ENCODE measurements at regions not wholly inside any gene's neighbourhood (a gene's known extent, or its start where the extent isn't known, plus 50 kb on each side); places are given as distances from the start of the nearest gene placed in this dataset.

- Mint-ChIP-seq H3K9me3 (no peaks in the 10 kb centered on the region), H3K36me3 (ENCODE audit: low read depth) (no peaks in the 10 kb centered on the region), H3K27ac (no peak overlapping the region), H3K4me3 (no peak overlapping the region), H3K27me3 (no peaks in the 10 kb centered on the region), H3K4me1 (no peaks in the 10 kb centered on the region)
- intact Hi-C loops (cut with micrococcal nuclease): no loop called here
- DNase-seq: no peak
Measured at GRCh38 chr9:119522381-119522780, 153.1 kb upstream of the BRINP1 start.

DNA sequence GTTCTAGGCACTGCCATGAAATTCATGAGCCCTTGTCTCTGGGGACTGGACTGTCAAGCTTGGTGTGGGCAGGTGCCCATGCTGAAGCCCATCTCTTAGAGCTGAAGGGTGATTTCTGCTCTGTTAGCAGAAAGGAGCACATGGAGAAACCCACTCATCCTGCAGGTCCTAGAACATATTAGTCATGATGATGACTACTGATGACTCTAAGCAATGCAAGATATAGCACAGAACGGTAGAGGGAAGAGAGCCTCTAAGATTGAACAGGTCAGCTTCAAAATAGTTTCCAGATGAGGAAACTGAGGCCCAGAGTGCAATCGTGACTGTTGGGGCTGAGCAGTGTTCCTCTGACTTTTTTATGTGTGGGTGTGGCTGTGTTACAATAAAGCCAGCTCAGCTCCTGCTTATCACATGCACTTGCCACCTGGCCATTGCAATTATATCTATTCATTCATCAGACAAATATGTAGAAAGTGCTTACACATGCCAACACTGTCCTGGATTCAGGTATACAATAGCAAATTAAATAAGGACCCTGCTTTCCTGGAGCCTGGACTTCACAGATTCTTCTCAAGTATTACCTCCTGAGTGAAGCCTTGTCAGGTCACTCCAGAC, 140.2 kb upstream of the BRINP1 start:
- H3K9me3 Mint-ChIP-seq: no peaks in the 10 kb centered on the region
- H3K27me3 Mint-ChIP-seq: no peaks in the 10 kb centered on the region
- intact Hi-C loops (cut with micrococcal nuclease): no loop called here
- DNase-seq: no peak
- no peaks in the 10 kb centered on the region for H3K36me3 Mint-ChIP-seq (ENCODE audit: low read depth)
- no peak overlapping the region for H3K27ac Mint-ChIP-seq
- H3K4me3 Mint-ChIP-seq: no peak overlapping the region
- no peaks in the 10 kb centered on the region for H3K4me1 Mint-ChIP-seq

DNA sequence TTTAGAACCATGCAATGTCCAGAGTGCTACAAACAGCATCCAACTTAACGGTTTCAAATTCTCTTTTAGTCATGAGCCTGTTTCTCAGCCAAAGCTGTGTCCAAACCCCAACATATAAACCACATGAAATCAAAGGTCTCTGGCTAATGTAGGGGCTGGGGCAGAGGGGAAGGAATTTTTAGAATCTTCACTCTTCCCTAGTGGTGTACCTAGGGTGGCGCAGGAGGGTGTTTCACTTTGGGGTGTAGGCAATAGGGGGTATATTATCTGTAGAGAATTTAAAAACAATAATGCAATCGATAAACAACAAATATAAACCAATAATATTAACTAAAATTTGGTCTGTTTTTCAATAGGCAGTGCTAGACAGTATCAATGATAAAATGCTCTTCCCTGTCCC, 132.1 kb upstream of the BRINP1 start:
- Mint-ChIP-seq H3K36me3 (ENCODE audit: low read depth) (no peaks in the 10 kb centered on the region), H3K9me3 (no peaks in the 10 kb centered on the region)
- intact Hi-C loops (cut with micrococcal nuclease): no loop called here

DNA sequence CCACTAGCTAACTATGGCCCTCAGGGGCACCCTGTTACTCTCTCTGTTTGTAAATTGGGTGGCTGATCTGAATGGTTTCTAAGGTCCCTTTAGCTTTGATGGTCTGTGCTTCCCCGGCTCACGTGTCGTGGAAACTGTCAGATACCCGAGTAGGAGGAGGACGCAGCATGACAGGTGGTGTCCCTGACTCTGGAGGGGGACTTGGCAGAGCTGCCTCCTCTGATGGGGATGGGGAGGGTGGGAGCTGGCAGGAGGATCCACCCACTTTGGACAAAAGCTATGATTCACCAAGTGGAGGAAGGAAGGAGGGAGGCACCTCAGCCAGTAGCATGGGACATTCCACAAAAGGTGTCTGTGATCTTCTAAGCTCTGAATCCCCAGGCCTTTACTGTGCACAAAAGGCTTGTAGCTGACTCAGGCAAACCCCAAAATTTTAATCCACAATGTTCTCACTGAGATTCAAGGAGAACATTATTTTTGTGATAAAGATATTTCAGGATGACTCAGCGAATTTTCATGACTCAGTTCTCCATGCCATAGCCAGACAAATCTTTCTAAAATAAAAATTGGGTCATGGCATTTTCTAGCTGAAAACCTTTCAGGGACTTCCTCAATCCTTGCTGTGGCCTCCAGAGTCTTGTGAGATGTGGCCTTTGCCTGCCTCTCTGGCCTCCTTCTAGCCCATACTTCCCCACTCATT, 131.0 kb upstream of the BRINP1 start:
- H3K27ac Mint-ChIP-seq: no peak overlapping the region
- intact Hi-C loops (cut with micrococcal nuclease): no loop called here
- no peak overlapping the region for H3K4me3 Mint-ChIP-seq
- H3K4me1 Mint-ChIP-seq: no peaks in the 10 kb centered on the region
- DNase-seq: no peak
- no peaks in the 10 kb centered on the region for H3K27me3 Mint-ChIP-seq
- no peaks in the 10 kb centered on the region for H3K36me3 Mint-ChIP-seq (ENCODE audit: low read depth)
- no peaks in the 10 kb centered on the region for H3K9me3 Mint-ChIP-seq

More for the DNA sequence above, 132.1 kb upstream of the BRINP1 start:
- H3K4me1 Mint-ChIP-seq: no peaks in the 10 kb centered on the region
- no peaks in the 10 kb centered on the region for H3K27me3 Mint-ChIP-seq
- no peak overlapping the region for H3K4me3 Mint-ChIP-seq
- no peak for DNase-seq
- H3K27ac Mint-ChIP-seq: no peak overlapping the region

- intact Hi-C loops (cut with micrococcal nuclease): no loop called here
- Mint-ChIP-seq H3K4me3 (no peak overlapping the region), H3K4me1 (no peaks in the 10 kb centered on the region), H3K36me3 (ENCODE audit: low read depth) (no peaks in the 10 kb centered on the region), H3K9me3 (no peaks in the 10 kb centered on the region), H3K27ac (no peak overlapping the region), H3K27me3 (no peaks in the 10 kb centered on the region)
- no peak for DNase-seq
Measured at GRCh38 chr9:119487118-119487827, 118.0 kb upstream of the BRINP1 start.

DNA sequence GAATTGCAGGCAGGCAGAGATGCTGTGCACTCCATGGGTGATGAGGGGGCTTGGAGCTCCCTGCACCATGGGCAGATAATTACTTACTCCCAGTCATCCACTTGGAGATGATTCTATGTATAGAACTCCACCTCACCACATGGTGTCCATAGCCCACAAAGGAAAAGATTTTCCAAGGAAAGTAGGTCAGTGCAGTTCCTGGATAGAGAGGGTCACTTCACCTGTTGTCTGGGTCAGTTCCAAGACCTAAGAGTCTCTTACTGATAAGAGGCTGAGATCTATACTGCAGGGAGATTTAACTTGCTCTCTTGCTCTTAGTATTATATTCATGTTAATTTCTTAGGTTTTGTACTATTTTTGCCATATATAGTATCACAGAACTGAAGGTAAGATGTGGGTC, 113.9 kb upstream of the BRINP1 start:
- H3K4me1 Mint-ChIP-seq: no peaks in the 10 kb centered on the region
- no peak overlapping the region for H3K4me3 Mint-ChIP-seq
- intact Hi-C loops (cut with micrococcal nuclease): no loop called here
- H3K36me3 Mint-ChIP-seq (ENCODE audit: low read depth): no peaks in the 10 kb centered on the region
- H3K9me3 Mint-ChIP-seq: no peaks in the 10 kb centered on the region
- no peak for DNase-seq
- H3K27ac Mint-ChIP-seq: no peak overlapping the region
- no peaks in the 10 kb centered on the region for H3K27me3 Mint-ChIP-seq

DNA sequence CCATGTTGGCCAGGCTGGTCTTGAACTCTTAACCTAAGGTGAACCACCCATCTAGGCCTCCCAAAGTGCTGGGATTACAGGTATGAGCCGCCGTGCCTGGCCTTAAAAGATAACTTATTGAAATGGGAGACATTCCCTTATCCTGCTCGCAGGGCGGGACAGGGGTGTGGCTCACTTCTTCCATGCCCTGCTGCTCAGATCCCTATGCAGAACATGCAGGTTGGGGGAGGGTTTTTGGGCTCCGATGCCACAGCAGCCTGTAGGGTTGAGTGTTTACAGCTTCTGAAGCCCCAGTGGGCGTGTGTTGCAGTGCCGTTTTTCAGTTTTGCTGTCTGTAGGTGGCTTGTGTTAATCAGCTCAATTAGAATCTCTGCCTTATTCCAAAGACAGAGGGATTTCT, 108.0 kb upstream of the BRINP1 start:
- no peak overlapping the region for H3K27ac Mint-ChIP-seq
- intact Hi-C loops (cut with micrococcal nuclease): no loop called here
- no peaks in the 10 kb centered on the region for H3K4me1 Mint-ChIP-seq
- no peaks in the 10 kb centered on the region for H3K36me3 Mint-ChIP-seq (ENCODE audit: low read depth)
- no peak overlapping the region for H3K4me3 Mint-ChIP-seq
- DNase-seq: no peak
- no peaks in the 10 kb centered on the region for H3K9me3 Mint-ChIP-seq
- no peaks in the 10 kb centered on the region for H3K27me3 Mint-ChIP-seq

DNA sequence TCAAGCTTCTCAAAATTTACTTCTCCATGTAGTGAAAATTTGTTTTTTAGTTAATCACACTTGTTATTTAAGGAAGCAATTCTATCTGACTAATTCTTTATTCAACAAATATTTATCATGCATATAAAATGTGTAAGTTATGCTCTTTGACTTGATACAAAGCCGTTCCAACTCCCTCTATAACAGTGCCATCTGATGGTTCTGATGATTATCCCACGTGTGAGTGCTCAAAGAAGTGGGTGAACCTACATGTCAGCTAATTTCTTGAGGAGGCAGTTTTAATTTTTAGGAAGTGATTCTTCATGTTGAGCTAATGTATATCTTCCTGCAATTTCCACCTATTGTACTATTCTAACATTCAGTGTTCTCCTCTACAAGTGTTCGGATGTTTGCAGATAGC, 88.8 kb upstream of the BRINP1 start:
- DNase-seq: no peak
- no peak overlapping the region for H3K27ac Mint-ChIP-seq
- intact Hi-C loops (cut with micrococcal nuclease): no loop called here
- H3K4me3 Mint-ChIP-seq: no peak overlapping the region
- H3K4me1 Mint-ChIP-seq: no peaks in the 10 kb centered on the region
- H3K36me3 Mint-ChIP-seq (ENCODE audit: low read depth): no peaks in the 10 kb centered on the region
- H3K27me3 Mint-ChIP-seq: no peaks in the 10 kb centered on the region
- H3K9me3 Mint-ChIP-seq: no peaks in the 10 kb centered on the region

DNA sequence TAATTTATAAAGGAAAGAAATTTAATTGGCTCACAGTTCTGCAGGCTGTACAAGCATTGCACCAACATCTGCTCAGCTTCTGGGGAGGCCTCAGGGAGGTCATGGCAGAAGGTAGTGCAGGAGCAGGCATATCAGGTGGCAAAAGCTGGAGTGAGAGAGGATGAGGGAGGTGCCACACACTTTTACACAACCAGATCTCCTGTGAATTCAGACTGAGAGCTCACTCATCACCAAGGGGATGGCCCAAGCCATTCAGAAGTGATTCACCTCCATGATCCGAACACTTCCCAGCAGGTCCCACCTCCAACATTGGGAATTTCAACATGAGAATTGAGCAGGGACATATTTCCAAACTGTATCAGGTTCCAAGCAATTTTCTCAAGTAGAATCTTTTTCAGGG, 84.7 kb upstream of the BRINP1 start:
- intact Hi-C loops (cut with micrococcal nuclease): no loop called here
- H3K36me3 Mint-ChIP-seq (ENCODE audit: low read depth): no peaks in the 10 kb centered on the region
- no peaks in the 10 kb centered on the region for H3K9me3 Mint-ChIP-seq
- no peak overlapping the region for H3K27ac Mint-ChIP-seq
- H3K27me3 Mint-ChIP-seq: no peaks in the 10 kb centered on the region
- DNase-seq: no peak
- no peak overlapping the region for H3K4me3 Mint-ChIP-seq
- no peaks in the 10 kb centered on the region for H3K4me1 Mint-ChIP-seq

DNA sequence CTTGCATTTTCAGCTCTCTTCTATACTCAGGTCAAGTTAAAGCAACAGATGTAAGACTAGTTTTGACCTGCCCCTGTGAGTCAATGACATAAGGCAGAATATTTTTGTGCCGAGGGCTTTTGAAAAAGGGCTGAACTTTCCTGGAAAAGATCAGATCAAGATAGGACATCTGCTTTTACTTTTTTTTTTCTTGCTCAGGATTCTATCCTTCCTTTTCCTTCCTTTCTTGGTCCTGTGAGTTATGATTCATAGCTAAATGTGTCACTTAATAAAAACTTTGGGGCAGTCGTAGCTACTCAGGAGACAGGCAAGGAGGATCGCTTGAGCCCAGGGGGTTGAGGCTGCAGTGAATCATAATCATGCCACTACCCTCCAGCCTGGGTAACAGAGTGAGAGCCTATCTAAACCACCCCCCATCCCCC, 84.3 kb upstream of the BRINP1 start:
- no peak overlapping the region for H3K27ac Mint-ChIP-seq
- no peaks in the 10 kb centered on the region for H3K27me3 Mint-ChIP-seq
- no peaks in the 10 kb centered on the region for H3K9me3 Mint-ChIP-seq
- H3K4me3 Mint-ChIP-seq: no peak overlapping the region
- no peaks in the 10 kb centered on the region for H3K36me3 Mint-ChIP-seq (ENCODE audit: low read depth)
- H3K4me1 Mint-ChIP-seq: no peaks in the 10 kb centered on the region
- intact Hi-C loops (cut with micrococcal nuclease): no loop called here
- no peak for DNase-seq

DNA sequence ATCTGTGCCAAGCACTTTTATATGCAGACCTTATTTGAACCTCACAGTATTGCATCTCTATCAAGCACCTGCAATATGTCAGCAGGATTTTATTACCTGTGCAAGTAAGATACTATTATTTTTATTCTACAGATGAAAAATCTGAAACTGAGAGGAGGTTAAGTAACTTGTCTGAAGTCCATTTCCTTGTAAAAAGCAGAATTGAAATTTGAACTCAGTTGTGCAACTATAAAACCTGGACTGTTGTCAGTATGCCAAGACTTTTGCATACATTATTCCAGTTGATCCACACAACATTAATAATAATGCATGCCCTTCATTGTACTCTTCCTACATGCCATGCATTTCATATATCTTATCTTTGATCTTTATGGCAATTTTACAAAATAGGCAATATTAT, 82.2 kb upstream of the BRINP1 start:
- H3K4me1 Mint-ChIP-seq: no peaks in the 10 kb centered on the region
- DNase-seq: no peak
- no peaks in the 10 kb centered on the region for H3K27me3 Mint-ChIP-seq
- H3K9me3 Mint-ChIP-seq: no peaks in the 10 kb centered on the region
- H3K27ac Mint-ChIP-seq: no peak overlapping the region
- intact Hi-C loops (cut with micrococcal nuclease): no loop called here
- H3K4me3 Mint-ChIP-seq: no peak overlapping the region
- H3K36me3 Mint-ChIP-seq (ENCODE audit: low read depth): no peaks in the 10 kb centered on the region

GRCh38 chr9:119443179-119443578, 73.9 kb upstream of the BRINP1 start:
- no peaks in the 10 kb centered on the region for H3K9me3 Mint-ChIP-seq
- no peak overlapping the region for H3K27ac Mint-ChIP-seq
- H3K4me3 Mint-ChIP-seq: no peak overlapping the region
- no peaks in the 10 kb centered on the region for H3K27me3 Mint-ChIP-seq
- intact Hi-C loops (cut with micrococcal nuclease): no loop called here
- no peaks in the 10 kb centered on the region for H3K4me1 Mint-ChIP-seq
- H3K36me3 Mint-ChIP-seq (ENCODE audit: low read depth): no peaks in the 10 kb centered on the region
- DNase-seq: no peak

DNA sequence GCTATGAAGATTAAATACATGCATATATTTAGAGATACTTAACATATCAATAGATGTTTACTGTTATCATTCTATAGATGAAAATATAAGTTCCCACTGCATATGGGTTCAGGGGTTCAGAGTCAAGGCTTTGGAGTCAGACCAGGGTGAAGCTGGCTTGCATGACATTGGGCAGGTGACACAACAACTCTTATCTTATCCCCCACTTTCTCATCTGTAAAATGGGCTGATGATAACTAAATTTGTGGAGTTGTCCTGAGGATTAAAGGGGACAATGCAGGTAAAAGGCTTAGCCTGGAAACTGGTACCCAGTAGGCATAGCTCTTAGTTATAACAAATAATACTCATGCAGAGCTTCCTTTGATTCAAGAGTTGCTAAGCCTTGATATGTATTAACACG, 72.6 kb upstream of the BRINP1 start:
- Mint-ChIP-seq H3K27ac (no peak overlapping the region), H3K4me1 (no peaks in the 10 kb centered on the region), H3K4me3 (no peak overlapping the region), H3K36me3 (ENCODE audit: low read depth) (no peaks in the 10 kb centered on the region), H3K9me3 (no peaks in the 10 kb centered on the region), H3K27me3 (no peaks in the 10 kb centered on the region)
- no peak for DNase-seq
- intact Hi-C loops (cut with micrococcal nuclease): no loop called here

- no peak for DNase-seq
- H3K9me3 Mint-ChIP-seq: no peaks in the 10 kb centered on the region
- H3K4me3 Mint-ChIP-seq: no peak overlapping the region
- H3K4me1 Mint-ChIP-seq: no peaks in the 10 kb centered on the region
- H3K36me3 Mint-ChIP-seq (ENCODE audit: low read depth): no peaks in the 10 kb centered on the region
- no peak overlapping the region for H3K27ac Mint-ChIP-seq
- intact Hi-C loops (cut with micrococcal nuclease): no loop called here
- H3K27me3 Mint-ChIP-seq: no peaks in the 10 kb centered on the region
Measured at GRCh38 chr9:119441338-119441737, 72.1 kb upstream of the BRINP1 start.
